H9 (cell line): ENCODE measurements at regions not wholly inside any gene's neighbourhood (a gene's known extent, or its start where the extent isn't known, plus 50 kb on each side); places are given as distances from the start of the nearest gene placed in this dataset.

Experiments
- DNase-seq: peaks from one replicate; pipeline ENCODE4 v3.0.0-alpha.2; 2017
- H2AFZ ChIP-seq: one replicate; pipeline ENCODE4 v1.6.1; 2013; ENCODE audit warnings: mild to moderate bottlenecking, low read length, control low read depth, moderate library complexity
- H2AK5ac ChIP-seq: 2 replicates; pipeline ENCODE4 v1.6.1; 2013; ENCODE audit warnings: low read length, control low read depth, mixed read lengths; ENCODE audit not compliant: insufficient read length
- H2BK120ac ChIP-seq: one replicate; pipeline ENCODE4 v1.6.1; 2013; ENCODE audit warnings: low read depth, mild to moderate bottlenecking, low read length, control low read depth, inconsistent platforms; ENCODE audit not compliant: poor library complexity, severe bottlenecking
- H2BK12ac ChIP-seq: 2 replicates; pipeline ENCODE4 v1.6.1; 2013; ENCODE audit warnings: low read length, control low read depth, mixed read lengths, low read depth; ENCODE audit not compliant: insufficient read length
- H2BK15ac ChIP-seq: 2 replicates; pipeline ENCODE4 v1.6.1; 2013; ENCODE audit warnings: low read depth, low read length, control low read depth
- H2BK20ac ChIP-seq: one replicate; pipeline ENCODE4 v1.6.1; 2013; ENCODE audit warnings: low read depth, mild to moderate bottlenecking, low read length, control low read depth, inconsistent platforms; ENCODE audit not compliant: poor library complexity, severe bottlenecking
- H2BK5ac ChIP-seq: 2 replicates; pipeline ENCODE4 v1.6.1; 2013; ENCODE audit warnings: low read length, control low read depth, mixed read lengths; ENCODE audit not compliant: insufficient read length
- H3K14ac ChIP-seq: 2 replicates; pipeline ENCODE4 v1.6.1; 2013; ENCODE audit warnings: low read length, control low read depth; ENCODE audit not compliant: insufficient read depth
- H3K18ac ChIP-seq: 2 replicates; pipeline ENCODE4 v1.6.1; 2013; ENCODE audit warnings: low read depth, mild to moderate bottlenecking, mixed read lengths, low read length, control low read depth; ENCODE audit not compliant: insufficient read length
- H3K23ac ChIP-seq: 2 replicates; pipeline ENCODE4 v1.6.1; 2013; ENCODE audit warnings: low read length, control low read depth, mixed read lengths, low read depth; ENCODE audit not compliant: insufficient read length
- H3K23me2 ChIP-seq: 2 replicates; pipeline ENCODE4 v1.6.1; 2013; ENCODE audit warnings: low read depth, mild to moderate bottlenecking, mixed read lengths, low read length, control low read depth; ENCODE audit not compliant: insufficient read length, poor library complexity, severe bottlenecking
- H3K27ac ChIP-seq: 2 replicates; pipeline ENCODE4 v1.5.1; 2013; ENCODE audit warnings: low read length, control low read depth, mixed read lengths, low read depth; ENCODE audit not compliant: insufficient read length
- H3K27me3 ChIP-seq: 2 replicates; pipeline ENCODE4 v1.6.1; 2013; ENCODE audit warnings: low read length, control low read depth, inconsistent platforms; ENCODE audit not compliant: insufficient read depth
- H3K4ac ChIP-seq: 2 replicates; pipeline ENCODE4 v1.6.1; 2013; ENCODE audit warnings: low read depth, mild to moderate bottlenecking, control low read depth, inconsistent platforms, low read length, moderate library complexity
- H3K4me1 ChIP-seq: 2 replicates; pipeline ENCODE4 v1.6.1; 2013; ENCODE audit warnings: low read length, control low read depth, inconsistent platforms; ENCODE audit not compliant: insufficient read depth
- H3K4me2 ChIP-seq: 2 replicates; pipeline ENCODE4 v1.6.1; 2013; ENCODE audit warnings: low read length, control low read depth, mixed read lengths; ENCODE audit not compliant: insufficient read length, insufficient read depth
- H3K56ac ChIP-seq: 2 replicates; pipeline ENCODE4 v1.6.1; 2013; ENCODE audit warnings: low read depth, mild to moderate bottlenecking, mixed read lengths, low read length, control low read depth; ENCODE audit not compliant: insufficient read length
- H3K79me1 ChIP-seq: 2 replicates; pipeline ENCODE4 v1.6.1; 2013; ENCODE audit warnings: low read depth, mild to moderate bottlenecking, moderate library complexity, low read length, control low read depth, inconsistent platforms; ENCODE audit not compliant: insufficient read depth, poor library complexity, severe bottlenecking
- H3K79me2 ChIP-seq: 2 replicates; pipeline ENCODE4 v1.6.1; 2013; ENCODE audit warnings: low read length, control low read depth, inconsistent platforms; ENCODE audit not compliant: insufficient read depth
- H3K9ac ChIP-seq: 2 replicates; pipeline ENCODE4 v1.6.1; 2013; ENCODE audit warnings: low read length, control low read depth, mixed read lengths; ENCODE audit not compliant: insufficient read length; ENCODE audit errors: extremely low read depth
- H3K9me3 ChIP-seq: one replicate; pipeline ENCODE4 v1.6.1; 2013; ENCODE audit warnings: low read depth, low read length, inconsistent platforms; ENCODE audit not compliant: control insufficient read depth
- H3T11ph ChIP-seq: one replicate; pipeline ENCODE4 v1.6.1; 2013; ENCODE audit warnings: mild to moderate bottlenecking, low read length, control low read depth, inconsistent platforms
- H4K20me1 ChIP-seq: one replicate; pipeline ENCODE4 v1.6.1; 2013; ENCODE audit not compliant: control insufficient read depth, insufficient read length, insufficient read depth
- H4K5ac ChIP-seq: 2 replicates; pipeline ENCODE4 v1.6.1; 2013; ENCODE audit warnings: low read depth, mild to moderate bottlenecking, mixed read lengths, low read length, control low read depth; ENCODE audit not compliant: insufficient read length
- H4K8ac ChIP-seq: replicated peaks from 2 replicates; pipeline ENCODE4 v1.6.1; 2013; ENCODE audit warnings: low read length, control low read depth, mixed read lengths, low read depth; ENCODE audit not compliant: insufficient read length
- H4K91ac ChIP-seq: 2 replicates; pipeline ENCODE4 v1.6.1; 2013; ENCODE audit warnings: low read depth, mild to moderate bottlenecking, moderate library complexity, mixed read lengths, low read length, control low read depth; ENCODE audit not compliant: insufficient read length
- H3K27ac Mint-ChIP-seq, 3 experiments: 2 replicates in 2 of 3; 3 replicates in 1 of 3; pipeline ENCODE4 v1.8.0; 2020 to 2021; ENCODE audit warnings: mixed read lengths in 3 of 3, mild to moderate bottlenecking in 1 of 3, moderate library complexity in 1 of 3
- H3K27me3 Mint-ChIP-seq: 2 replicates; pipeline ENCODE4 v1.8.0; 2021; ENCODE audit warnings: low read depth, mild to moderate bottlenecking, moderate library complexity, mixed read lengths
- H3K36me3 Mint-ChIP-seq, 3 experiments: 2 replicates in 2 of 3; 3 replicates in 1 of 3; pipeline ENCODE4 v1.8.0; 2020 to 2021; ENCODE audit warnings: low read depth in 3 of 3, mixed read lengths in 3 of 3; ENCODE audit not compliant: insufficient read depth in 1 of 3
- H3K4me1 Mint-ChIP-seq, 2 experiments: 2 replicates each; pipeline ENCODE4 v1.8.0; 2020; ENCODE audit warnings: mixed read lengths in 2 of 2
- H3K4me3 Mint-ChIP-seq, 2 experiments: 2 replicates in 1 of 2; 3 replicates in 1 of 2; pipeline ENCODE4 v1.8.0; 2020 to 2021; ENCODE audit warnings: mild to moderate bottlenecking in 2 of 2, mixed read lengths in 2 of 2, moderate library complexity in 1 of 2
- H3K9me3 Mint-ChIP-seq, 2 experiments: 2 replicates in 1 of 2; 3 replicates in 1 of 2; pipeline ENCODE4 v1.8.0; 2020; ENCODE audit warnings: mild to moderate bottlenecking in 2 of 2, mixed read lengths in 2 of 2, moderate library complexity in 1 of 2
- CTCF ChIP-seq: fragments of 200-600 bp; sonication (generic); conservative IDR thresholded peaks from 3 replicates; pipeline ENCODE4 v1.8.0; 2021; ENCODE audit warnings: antibody characterized with exemption, mild to moderate bottlenecking
- WGBS: extraction: QIAGEN DNeasy Blood & Tissue Kit; methylation state at CpG from one replicate; pipeline ENCODE4 v1.1.7; 2013; ENCODE audit warnings: missing lambda C conversion rate, low lambda C conversion rate, mixed read lengths; ENCODE audit not compliant: insufficient read length; ENCODE audit errors: extremely low coverage; 5-methylcytosine and 5-hydroxymethylcytosine counted together

GRCh38 chr10:125444790-125445189 is 238.2 kb downstream of the TEX36 start:
- no peaks in the 10 kb centered on the region for H3K36me3 Mint-ChIP-seq

More at GRCh38 chr10:125444790-125445189, 238.2 kb downstream of the TEX36 start:
- Histone ChIP-seq H2AK5ac (no peak overlapping the region), H3K18ac (no peak overlapping the region), H3K4me2 (no peak overlapping the region), H3K9ac (no peak overlapping the region), H2AFZ (no peak overlapping the region), H4K5ac (no peak overlapping the region), H2BK20ac (no peak overlapping the region), H3T11ph (no peak overlapping the region), H2BK5ac (no peak overlapping the region), H2BK12ac (no peak overlapping the region), H3K27me3 (no peaks in the 10 kb centered on the region), H4K20me1 (no peaks in the 10 kb centered on the region), H3K56ac (no peak overlapping the region), H2BK120ac (no peak overlapping the region), H3K79me1 (no peaks in the 10 kb centered on the region), H3K4ac (no peak overlapping the region), H4K8ac (no peak overlapping the region), H3K27ac (no peak overlapping the region), H3K14ac (no peak overlapping the region), H4K91ac (no peak overlapping the region), H3K4me1 (no peaks in the 10 kb centered on the region), H3K9me3 (no peaks in the 10 kb centered on the region), H3K23me2 (no peaks in the 10 kb centered on the region), H3K79me2 (no peaks in the 10 kb centered on the region), H2BK15ac (no peak overlapping the region), H3K23ac (no peak overlapping the region)
- Mint-ChIP-seq H3K27me3 (peaks cover 6% of the 10 kb centered on the region), H3K4me3 (no peak overlapping the region), H3K4me1 (no peaks in the 10 kb centered on the region), H3K27ac (no peak overlapping the region), H3K9me3 (no peaks in the 10 kb centered on the region)
- WGBS: no CpG with 5 or more reads among the region's 9 CpGs
- no peak for DNase-seq
- TF ChIP-seq CTCF: peak; percentile 34; the same call in 2 of the 3 replicates
